Testis (tissue), 2 donors: ENCODE measurements at regions not wholly inside any gene's neighbourhood (a gene's known extent, or its start where the extent isn't known, plus 50 kb on each side); places are given as distances from the start of the nearest gene placed in this dataset.

Experiments used
- DNase-seq: peaks from one replicate; pipeline ENCODE4 v3.0.0-alpha.2; 2019
- H3K27ac ChIP-seq, 2 donors: fragments of 200-600 bp; sonication (generic); one replicate each; pipeline ENCODE4 v1.5.1; 2019
- H3K27me3 ChIP-seq: fragments of 200-600 bp; sonication (generic); one replicate; pipeline ENCODE4 v1.5.1; 2019
- H3K36me3 ChIP-seq: fragments of 200-600 bp; sonication (generic); one replicate; pipeline ENCODE4 v1.5.1; 2017; ENCODE audit warnings: low read depth; ENCODE audit errors: missing control alignments
- H3K4me1 ChIP-seq: fragments of 200-600 bp; sonication (generic); one replicate; pipeline ENCODE4 v1.5.1; 2019
- H3K4me3 ChIP-seq, 2 donors: fragments of 200-600 bp; sonication (generic); one replicate each; pipeline ENCODE4 v1.5.1; 2017 to 2019
- H3K9me3 ChIP-seq: fragments of 200-600 bp; sonication (generic); one replicate; pipeline ENCODE4 v1.5.1; 2017
- POLR2A ChIP-seq: fragments of 450-650 bp; IDR thresholded peaks from one replicate; pipeline ENCODE4 v1.6.1; 2017; ENCODE audit warnings: antibody characterized with exemption, mild to moderate bottlenecking, moderate library complexity
- whole genome bisulfite sequencing, 2 donors: methylation state at CpG; one replicate each; pipeline ENCODE4 v1.1.5; 2018; 5-methylcytosine and 5-hydroxymethylcytosine counted together
- intact Hi-C: fragments of 100-400 bp; cut with DNase I; formaldehyde crosslinking; loops from one replicate; pipeline ENCODE4 v1.15.1; 2023; ENCODE audit warnings: low total_unique reads
- TF ChIP-seq, protein P1 (sequence below), 3 experiments: fragments of 450-650 bp in 2 of 3; fragments of 200-600 bp in 1 of 3; sonication (generic) in 1 of 3; IDR thresholded peaks; one replicate each; pipeline ENCODE4 v1.5.1; 2016 to 2019; ENCODE audit warnings: antibody characterized with exemption in 3 of 3, mild to moderate bottlenecking in 2 of 3, moderate library complexity in 1 of 3

DNA sequence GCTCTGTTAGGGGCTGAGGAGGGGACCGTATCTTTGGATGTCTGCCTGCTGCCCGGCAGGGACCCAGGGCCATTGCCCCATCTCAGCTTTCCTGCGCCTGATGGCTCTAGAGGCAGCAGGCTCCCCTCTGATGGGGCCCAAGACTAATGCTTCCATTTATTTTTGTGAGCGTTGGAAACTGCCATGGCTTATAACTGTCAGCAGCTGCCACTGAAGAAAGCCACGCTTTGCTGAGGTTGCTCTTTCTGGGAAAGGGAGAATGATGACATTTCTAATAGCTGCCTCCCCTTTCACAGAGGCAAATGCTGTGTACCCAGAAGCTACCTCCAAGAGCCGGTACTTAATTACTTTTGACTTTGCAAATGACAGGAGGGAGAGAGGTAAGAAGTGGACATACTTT, 103.8 kb downstream of the HAPSTR1 start:
- Histone ChIP-seq H3K36me3 (no peaks in the 10 kb centered on the region), H3K27me3 (no peaks in the 10 kb centered on the region), H3K4me1 (no peaks in the 10 kb centered on the region), H3K4me3 (no peak overlapping the region), H3K9me3 (no peaks in the 10 kb centered on the region), H3K27ac (no peak overlapping the region)
- WGBS, 2 donors: 76 to 89% methylated on average over 6 of the region's 6 CpGs
- intact Hi-C loops: no loop called here
- DNase-seq: no peak
- no peak for TF ChIP-seq POLR2A
- TF ChIP-seq, protein P1, sequence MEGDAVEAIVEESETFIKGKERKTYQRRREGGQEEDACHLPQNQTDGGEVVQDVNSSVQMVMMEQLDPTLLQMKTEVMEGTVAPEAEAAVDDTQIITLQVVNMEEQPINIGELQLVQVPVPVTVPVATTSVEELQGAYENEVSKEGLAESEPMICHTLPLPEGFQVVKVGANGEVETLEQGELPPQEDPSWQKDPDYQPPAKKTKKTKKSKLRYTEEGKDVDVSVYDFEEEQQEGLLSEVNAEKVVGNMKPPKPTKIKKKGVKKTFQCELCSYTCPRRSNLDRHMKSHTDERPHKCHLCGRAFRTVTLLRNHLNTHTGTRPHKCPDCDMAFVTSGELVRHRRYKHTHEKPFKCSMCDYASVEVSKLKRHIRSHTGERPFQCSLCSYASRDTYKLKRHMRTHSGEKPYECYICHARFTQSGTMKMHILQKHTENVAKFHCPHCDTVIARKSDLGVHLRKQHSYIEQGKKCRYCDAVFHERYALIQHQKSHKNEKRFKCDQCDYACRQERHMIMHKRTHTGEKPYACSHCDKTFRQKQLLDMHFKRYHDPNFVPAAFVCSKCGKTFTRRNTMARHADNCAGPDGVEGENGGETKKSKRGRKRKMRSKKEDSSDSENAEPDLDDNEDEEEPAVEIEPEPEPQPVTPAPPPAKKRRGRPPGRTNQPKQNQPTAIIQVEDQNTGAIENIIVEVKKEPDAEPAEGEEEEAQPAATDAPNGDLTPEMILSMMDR (IDR thresholded peaks at IDR 0.05): no peak

DNA sequence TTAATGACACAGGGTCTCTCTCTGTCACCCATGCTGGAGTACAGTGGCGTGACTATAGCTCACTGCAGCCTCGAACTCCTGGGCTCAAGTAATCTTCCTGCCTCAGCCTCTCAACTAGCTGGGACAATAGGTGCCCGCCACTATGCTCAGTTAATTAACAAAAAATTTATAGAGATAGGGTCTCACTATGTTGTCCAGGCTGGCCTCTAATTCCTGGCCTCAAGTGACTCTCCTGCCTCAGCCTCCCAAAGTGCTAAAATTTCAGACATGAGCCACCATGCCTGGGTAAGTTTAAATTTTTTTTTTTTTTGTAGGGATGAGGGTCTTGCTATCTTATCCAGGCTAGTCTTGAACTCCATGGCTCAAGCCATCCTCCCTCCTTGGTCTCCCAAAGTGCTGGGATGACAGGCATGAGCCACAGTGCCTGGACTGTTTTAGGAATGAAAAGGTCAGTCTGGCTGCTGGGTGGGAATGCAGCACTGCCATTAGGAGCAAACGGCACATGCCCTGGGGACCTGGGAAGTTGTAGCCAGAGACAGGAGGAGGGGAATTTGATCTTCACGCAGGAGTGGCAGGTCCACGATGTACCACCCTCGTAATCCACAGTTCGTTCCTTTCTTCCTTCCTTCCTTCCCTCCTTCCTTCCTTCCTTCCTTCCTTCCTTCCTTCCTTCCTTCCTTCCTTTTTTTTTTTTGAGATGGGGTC, 106.7 kb downstream of the HAPSTR1 start:
- intact Hi-C loops: no loop called here
- H3K36me3 ChIP-seq: no peaks in the 10 kb centered on the region
- 76 to 80% methylated on average over 8 of the region's 8 CpGs for WGBS, 2 donors

DNA sequence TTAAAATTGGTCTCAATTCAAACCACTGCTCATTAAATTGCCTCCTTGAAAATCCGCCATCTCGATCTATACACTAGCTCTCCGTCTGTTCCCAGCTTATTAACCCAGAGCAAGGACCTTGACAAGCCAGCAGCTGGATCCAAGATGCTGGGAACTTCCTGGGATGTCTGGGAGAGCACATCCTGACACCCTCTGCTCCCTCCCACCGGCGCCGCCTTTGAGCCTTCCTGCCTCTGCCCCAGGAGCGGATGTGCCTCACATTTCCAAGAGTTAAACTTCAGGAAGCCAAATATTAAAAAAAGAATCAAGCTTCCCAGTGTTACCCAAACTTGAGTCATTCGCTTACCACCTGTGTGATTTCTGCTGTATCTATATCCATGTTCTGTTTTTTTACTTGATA, 107.9 kb downstream of the HAPSTR1 start:
- no peaks in the 10 kb centered on the region for H3K4me1 ChIP-seq
- no peak overlapping the region for H3K4me3 ChIP-seq
- intact Hi-C loops: no loop called here
- no peak for TF ChIP-seq POLR2A
- TF ChIP-seq, protein P1 (IDR thresholded peaks at IDR 0.05): no peak
- H3K9me3 ChIP-seq: no peaks in the 10 kb centered on the region
- DNase-seq: no peak
- no peaks in the 10 kb centered on the region for H3K36me3 ChIP-seq
- WGBS, 2 donors: 45 to 50% methylated on average over 8 of the region's 8 CpGs
- H3K27ac ChIP-seq: no peak overlapping the region
- H3K27me3 ChIP-seq: no peaks in the 10 kb centered on the region

More for the DNA sequence above, 106.7 kb downstream of the HAPSTR1 start:
- Histone ChIP-seq H3K4me3 (no peak overlapping the region), H3K4me1 (no peaks in the 10 kb centered on the region), H3K27ac (no peak overlapping the region), H3K9me3 (no peaks in the 10 kb centered on the region), H3K27me3 (no peaks in the 10 kb centered on the region)
- TF ChIP-seq POLR2A: no peak
- TF ChIP-seq, protein P1 (IDR thresholded peaks at IDR 0.05): no peak
- no peak for DNase-seq

DNA sequence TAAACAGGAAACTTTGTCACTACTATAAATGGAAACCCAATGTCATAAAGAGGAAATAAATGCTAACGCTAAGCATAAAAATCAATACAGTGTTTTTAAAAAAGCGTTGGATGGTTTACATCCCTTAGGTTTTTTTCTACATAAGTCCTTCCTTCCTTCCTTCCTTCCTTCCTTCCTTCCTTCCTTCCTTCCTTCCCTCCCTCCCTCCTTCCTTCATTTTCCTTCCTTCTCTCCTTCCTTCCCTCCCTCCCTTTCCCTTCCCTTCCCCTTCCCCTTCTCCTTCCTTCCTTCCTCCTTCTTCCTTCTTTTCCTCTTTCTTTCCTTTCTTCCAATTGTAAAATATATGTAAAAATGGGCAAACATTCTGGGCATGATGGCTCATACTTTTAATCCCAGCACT, 108.3 kb downstream of the HAPSTR1 start:
- TF ChIP-seq, protein P1 (IDR thresholded peaks at IDR 0.05): no peak
- no peak for TF ChIP-seq POLR2A
- WGBS, 2 donors: 60 to 72% methylated on average over 2 of the region's 2 CpGs

DNA sequence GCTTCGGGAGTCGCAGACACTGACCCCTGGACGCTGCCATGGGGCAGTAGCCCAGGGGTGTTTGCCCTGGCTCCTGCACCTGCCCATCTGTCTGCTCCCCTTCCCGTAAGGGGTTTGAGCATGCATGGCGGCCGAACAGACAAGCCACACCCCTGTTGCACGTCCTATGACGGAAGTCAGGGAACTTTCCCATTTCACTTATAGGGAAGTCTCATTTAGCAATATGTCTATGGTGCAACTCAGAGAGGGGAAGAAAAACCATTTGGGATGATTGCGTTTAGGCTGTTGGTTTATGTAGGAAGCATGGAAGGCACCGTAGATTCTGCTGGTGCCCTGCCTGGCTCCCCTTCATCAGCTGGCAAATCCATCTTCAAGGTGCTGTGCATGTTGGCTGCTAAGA, 112.5 kb downstream of the HAPSTR1 start:
- intact Hi-C loops: no loop called here
- TF ChIP-seq POLR2A: no peak
- TF ChIP-seq, protein P1 (IDR thresholded peaks at IDR 0.05): no peak
- 76 to 93% methylated on average over 10 of the region's 10 CpGs for whole genome bisulfite sequencing, 2 donors
- Histone ChIP-seq H3K27ac (no peak overlapping the region), H3K9me3 (no peaks in the 10 kb centered on the region), H3K4me1 (no peaks in the 10 kb centered on the region), H3K4me3 (no peak overlapping the region), H3K27me3 (no peaks in the 10 kb centered on the region), H3K36me3 (no peaks in the 10 kb centered on the region)
- DNase-seq: no peak

More for the DNA sequence above, 108.3 kb downstream of the HAPSTR1 start:
- intact Hi-C loops: no loop called here
- no peak for DNase-seq
- Histone ChIP-seq H3K36me3 (no peaks in the 10 kb centered on the region), H3K27me3 (no peaks in the 10 kb centered on the region), H3K4me1 (no peaks in the 10 kb centered on the region), H3K4me3 (no peak overlapping the region), H3K9me3 (no peaks in the 10 kb centered on the region), H3K27ac (no peak overlapping the region)
